ENCODE measurements at regions not wholly inside any gene's neighbourhood (a gene's known extent, or its start where the extent isn't known, plus 50 kb on each side); places are given as distances from the start of the nearest gene placed in this dataset.

GRCh38 chr10:78155722-78156121, 122.1 kb downstream of the RPS24 start:
- no peak for TF ChIP-seq EZH2 (IDR thresholded peaks at IDR 0.05; ENCODE audit: borderline replicate concordance, low read depth, low read length, poor library complexity, severe bottlenecking)
- no peak for TF ChIP-seq CTCF (conservative IDR thresholded peaks at IDR 0.05; ENCODE audit: low read depth, low read length)
